Type B pancreatic cell (in vitro differentiated cells): ENCODE measurements at regions not wholly inside any gene's neighbourhood (a gene's known extent, or its start where the extent isn't known, plus 50 kb on each side); places are given as distances from the start of the nearest gene placed in this dataset.

ENCODE experiments used
- DNase-seq: peaks from one replicate; pipeline ENCODE4 v3.0.0; 2021; ENCODE audit warnings: mixed read lengths; ENCODE audit not compliant: unreplicated experiment; ENCODE audit errors: extremely low spot score
- H3K27ac Mint-ChIP-seq: 2 replicates; pipeline ENCODE4 v1.8.0; 2021; ENCODE audit warnings: mild to moderate bottlenecking, mixed read lengths
- H3K27me3 Mint-ChIP-seq: 2 replicates; pipeline ENCODE4 v1.8.0; 2021; ENCODE audit warnings: mixed read lengths
- H3K36me3 Mint-ChIP-seq: 2 replicates; pipeline ENCODE4 v1.8.0; 2021; ENCODE audit warnings: mixed read lengths
- H3K4me1 Mint-ChIP-seq: one replicate; pipeline ENCODE4 v1.8.0; 2021; ENCODE audit warnings: mixed read lengths; ENCODE audit not compliant: unreplicated experiment
- H3K4me3 Mint-ChIP-seq: 2 replicates; pipeline ENCODE4 v1.8.0; 2021; ENCODE audit warnings: mild to moderate bottlenecking, mixed read lengths
- H3K9me3 Mint-ChIP-seq: 2 replicates; pipeline ENCODE4 v1.8.0; 2021; ENCODE audit warnings: mixed read lengths
- CTCF ChIP-seq: fragments of 200-600 bp; sonication (generic); conservative IDR thresholded peaks from 2 replicates; pipeline ENCODE4 v1.5.0; 2021; ENCODE audit warnings: antibody characterized with exemption, mild to moderate bottlenecking

- H3K27ac Mint-ChIP-seq = no peak overlapping the region
- DNase-seq = no peak
Measured at GRCh38 chr22:48782811-48783511, 1044.7 kb downstream of the BRD1 start.

GRCh38 chr22:48782326-48782725 is 1045.3 kb downstream of the BRD1 start:
- Mint-ChIP-seq H3K27me3 (no peaks in the 10 kb centered on the region), H3K4me1 (no peaks in the 10 kb centered on the region), H3K27ac (no peak overlapping the region), H3K9me3 (no peaks in the 10 kb centered on the region), H3K4me3 (no peak overlapping the region), H3K36me3 (no peaks in the 10 kb centered on the region)
- no peak for DNase-seq
- TF ChIP-seq CTCF = no peak

More at GRCh38 chr22:48782811-48783511, 1044.7 kb downstream of the BRD1 start:
- H3K4me1 Mint-ChIP-seq = no peaks in the 10 kb centered on the region
- no peaks in the 10 kb centered on the region for H3K9me3 Mint-ChIP-seq
- H3K27me3 Mint-ChIP-seq = no peaks in the 10 kb centered on the region
- no peaks in the 10 kb centered on the region for H3K36me3 Mint-ChIP-seq
- TF ChIP-seq CTCF = peak; percentile 65
- H3K4me3 Mint-ChIP-seq = no peak overlapping the region

GRCh38 chr22:48781868-48782267 is 1045.8 kb downstream of the BRD1 start:
- no peak for DNase-seq
- Mint-ChIP-seq H3K36me3 (no peaks in the 10 kb centered on the region), H3K27me3 (no peaks in the 10 kb centered on the region), H3K4me1 (no peaks in the 10 kb centered on the region), H3K4me3 (no peak overlapping the region), H3K27ac (no peak overlapping the region), H3K9me3 (no peaks in the 10 kb centered on the region)
- no peak for TF ChIP-seq CTCF

GRCh38 chr22:48781391-48781790 is 1046.3 kb downstream of the BRD1 start:
- Mint-ChIP-seq H3K9me3 (no peaks in the 10 kb centered on the region), H3K36me3 (no peaks in the 10 kb centered on the region), H3K27ac (no peak overlapping the region), H3K27me3 (no peaks in the 10 kb centered on the region), H3K4me3 (no peak overlapping the region), H3K4me1 (no peaks in the 10 kb centered on the region)
- DNase-seq = no peak
- no peak for TF ChIP-seq CTCF

- no peak for DNase-seq
- Mint-ChIP-seq H3K4me1 (no peaks in the 10 kb centered on the region), H3K9me3 (no peaks in the 10 kb centered on the region), H3K27ac (no peak overlapping the region), H3K36me3 (no peaks in the 10 kb centered on the region), H3K4me3 (no peak overlapping the region), H3K27me3 (no peaks in the 10 kb centered on the region)
- TF ChIP-seq CTCF = no peak
Measured at GRCh38 chr22:48780597-48781277, 1046.9 kb downstream of the BRD1 start.
